ENCODE measurements at regions not wholly inside any gene's neighbourhood (a gene's known extent, or its start where the extent isn't known, plus 50 kb on each side); places are given as distances from the start of the nearest gene placed in this dataset.

DNA sequence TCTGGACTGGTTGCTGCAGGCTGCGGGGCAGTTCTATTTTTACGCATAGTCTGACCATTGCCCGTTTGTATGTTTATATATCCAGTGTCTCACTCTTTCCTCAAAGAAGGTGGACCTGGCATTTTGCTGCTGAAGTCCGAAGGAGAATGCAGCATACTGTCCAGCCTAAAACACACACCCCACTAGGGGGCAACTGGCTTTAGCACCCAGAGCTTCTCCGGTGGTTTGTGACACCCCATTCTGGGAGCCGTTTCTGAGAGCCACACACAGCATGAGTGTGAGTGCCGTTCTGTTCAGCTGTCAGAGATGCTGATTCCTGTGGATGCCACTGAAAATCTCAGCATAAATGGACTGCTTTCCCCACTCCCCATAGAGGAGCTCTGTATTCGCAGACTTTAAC lies 290.5 kb upstream of the TAS2R1 start:
- DNase-seq (ENCODE audit: low read depth, low spot score) = no peak
- TF ChIP-seq, protein P1, sequence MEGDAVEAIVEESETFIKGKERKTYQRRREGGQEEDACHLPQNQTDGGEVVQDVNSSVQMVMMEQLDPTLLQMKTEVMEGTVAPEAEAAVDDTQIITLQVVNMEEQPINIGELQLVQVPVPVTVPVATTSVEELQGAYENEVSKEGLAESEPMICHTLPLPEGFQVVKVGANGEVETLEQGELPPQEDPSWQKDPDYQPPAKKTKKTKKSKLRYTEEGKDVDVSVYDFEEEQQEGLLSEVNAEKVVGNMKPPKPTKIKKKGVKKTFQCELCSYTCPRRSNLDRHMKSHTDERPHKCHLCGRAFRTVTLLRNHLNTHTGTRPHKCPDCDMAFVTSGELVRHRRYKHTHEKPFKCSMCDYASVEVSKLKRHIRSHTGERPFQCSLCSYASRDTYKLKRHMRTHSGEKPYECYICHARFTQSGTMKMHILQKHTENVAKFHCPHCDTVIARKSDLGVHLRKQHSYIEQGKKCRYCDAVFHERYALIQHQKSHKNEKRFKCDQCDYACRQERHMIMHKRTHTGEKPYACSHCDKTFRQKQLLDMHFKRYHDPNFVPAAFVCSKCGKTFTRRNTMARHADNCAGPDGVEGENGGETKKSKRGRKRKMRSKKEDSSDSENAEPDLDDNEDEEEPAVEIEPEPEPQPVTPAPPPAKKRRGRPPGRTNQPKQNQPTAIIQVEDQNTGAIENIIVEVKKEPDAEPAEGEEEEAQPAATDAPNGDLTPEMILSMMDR (IDR thresholded peaks at IDR 0.05 in 2 of 3, conservative IDR thresholded peaks at IDR 0.05 in 1 of 3; ENCODE audit: borderline replicate concordance in 1 of 3, insufficient read depth in 1 of 3, low read depth in 2 of 3, low read length in 2 of 3) = 0 out of 6 replicates have a peak, but pooled peaks of 1 of the 3 experiments have one; percentile 22
- TF ChIP-seq, protein P2, sequence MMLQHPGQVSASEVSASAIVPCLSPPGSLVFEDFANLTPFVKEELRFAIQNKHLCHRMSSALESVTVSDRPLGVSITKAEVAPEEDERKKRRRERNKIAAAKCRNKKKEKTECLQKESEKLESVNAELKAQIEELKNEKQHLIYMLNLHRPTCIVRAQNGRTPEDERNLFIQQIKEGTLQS (IDR thresholded peaks at IDR 0.05) = no peak
- no peak for TF ChIP-seq JUND (IDR thresholded peaks at IDR 0.05)
- no peaks in the 10 kb centered on the region for H3K36me3 ChIP-seq (ENCODE audit: control insufficient read depth in 1 of 2, insufficient read depth in 2 of 2, low read length in 2 of 2)
- H3K79me2 ChIP-seq (ENCODE audit: insufficient read depth, low read length) = no peaks in the 10 kb centered on the region
- no peaks in the 10 kb centered on the region for H3K27me3 ChIP-seq (ENCODE audit: insufficient read depth, low read length)
- intact Hi-C loops (cut with micrococcal nuclease) = no loop called here
- H3K27ac ChIP-seq (ENCODE audit: low read depth, low read length) = no peak overlapping the region
- ATAC-seq = no peak
- CTCF ChIA-PET = no interaction called here
- H3K9me3 ChIP-seq (ENCODE audit: control insufficient read depth in 1 of 2, insufficient read depth in 1 of 2, low read depth in 1 of 2, low read length in 2 of 2) = no peaks in the 10 kb centered on the region
- H3K9me2 ChIP-seq (ENCODE audit: insufficient read depth) = no peaks in the 10 kb centered on the region
- no peaks in the 10 kb centered on the region for H4K20me1 ChIP-seq (ENCODE audit: insufficient read depth)
- H3K9ac ChIP-seq (ENCODE audit: low read length) = no peak overlapping the region
- RAD21 ChIA-PET (ENCODE audit: low non-redundant PET in 1 of 2, low total read pairs in 2 of 2, uncharacterized antibody in 2 of 2, unreplicated experiment in 2 of 2) = no interaction called here
- POLR2A ChIA-PET = no interaction called here
- no peak overlapping the region for H2AFZ ChIP-seq (ENCODE audit: low read depth, low read length, poor library complexity, severe bottlenecking)
- H3K4me2 ChIP-seq (ENCODE audit: low read length) = no peak overlapping the region
- H3K4me3 ChIP-seq (replicated peaks in 1 of 2; ENCODE audit: low read depth in 1 of 2, low read length in 2 of 2) = no peak overlapping the region
- H3K4me1 ChIP-seq (ENCODE audit: control insufficient read depth in 1 of 2, insufficient read depth in 2 of 2, low read length in 2 of 2) = no peaks in the 10 kb centered on the region
- BruUV-seq (replicated peaks) = no TSS peak

DNA sequence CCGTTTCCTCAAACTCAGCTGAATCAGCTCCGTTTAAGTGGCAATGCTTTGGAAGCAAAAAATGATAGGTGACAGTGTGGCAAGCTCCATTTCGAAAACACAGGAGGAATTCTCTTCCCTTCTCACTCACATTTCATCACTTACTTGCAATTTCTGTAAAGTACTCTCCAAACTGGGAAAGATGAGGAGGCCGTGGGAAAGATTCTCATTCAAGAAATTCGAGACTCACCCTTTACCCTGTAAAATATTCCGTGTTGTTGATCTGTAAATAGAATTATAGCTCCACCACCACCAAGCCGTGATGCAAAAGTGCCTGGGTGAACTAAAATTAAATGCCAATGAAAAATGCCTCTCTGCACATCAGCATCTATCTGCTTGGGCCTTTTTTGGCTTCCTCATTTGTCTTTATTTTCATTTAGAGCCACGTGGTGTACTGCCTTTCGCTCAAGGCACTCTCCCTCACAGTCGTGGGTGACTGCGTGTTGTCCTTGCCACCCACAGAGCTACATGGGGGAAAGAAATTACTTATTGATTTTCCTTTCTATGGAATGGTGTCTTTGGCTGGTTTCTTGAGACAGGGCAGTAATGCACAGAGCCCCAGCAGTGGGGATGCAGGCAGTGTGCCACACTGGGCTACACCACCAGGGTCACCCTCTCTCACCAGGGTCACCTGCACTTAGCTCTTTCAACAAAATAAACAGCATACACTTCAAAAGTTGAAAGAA lies 289.3 kb upstream of the TAS2R1 start:
- ChIA-PET RAD21 (ENCODE audit: low non-redundant PET in 1 of 2, low total read pairs in 2 of 2, uncharacterized antibody in 2 of 2, unreplicated experiment in 2 of 2) (no interaction called here), CTCF (no interaction called here), POLR2A (no interaction called here)
- Histone ChIP-seq H3K9me2 (ENCODE audit: insufficient read depth) (no peaks in the 10 kb centered on the region), H3K4me3 (replicated peaks in 1 of 2; ENCODE audit: low read depth in 1 of 2, low read length in 2 of 2) (no peak overlapping the region), H3K4me2 (ENCODE audit: low read length) (no peak overlapping the region), H3K4me1 (ENCODE audit: control insufficient read depth in 1 of 2, insufficient read depth in 2 of 2, low read length in 2 of 2) (no peaks in the 10 kb centered on the region), H4K20me1 (ENCODE audit: insufficient read depth) (no peaks in the 10 kb centered on the region), H3K9me3 (ENCODE audit: control insufficient read depth in 1 of 2, insufficient read depth in 1 of 2, low read depth in 1 of 2, low read length in 2 of 2) (no peaks in the 10 kb centered on the region), H3K9ac (ENCODE audit: low read length) (no peak overlapping the region), H2AFZ (ENCODE audit: low read depth, low read length, poor library complexity, severe bottlenecking) (no peak overlapping the region), H3K79me2 (ENCODE audit: insufficient read depth, low read length) (no peaks in the 10 kb centered on the region), H3K27me3 (ENCODE audit: insufficient read depth, low read length) (no peaks in the 10 kb centered on the region), H3K36me3 (ENCODE audit: control insufficient read depth in 1 of 2, insufficient read depth in 2 of 2, low read length in 2 of 2) (no peaks in the 10 kb centered on the region), H3K27ac (ENCODE audit: low read depth, low read length) (no peak overlapping the region)
- intact Hi-C loops (cut with micrococcal nuclease) = no loop called here
- ATAC-seq = no peak
- BruUV-seq (replicated peaks) = no TSS peak
- no peak for DNase-seq (ENCODE audit: low read depth, low spot score)
- no peak for TF ChIP-seq RAD21 (IDR thresholded peaks at IDR 0.05; ENCODE audit: low read depth)
- no peak for TF ChIP-seq EGR1 (IDR thresholded peaks at IDR 0.05; ENCODE audit: low read depth)
- TF ChIP-seq SRF (IDR thresholded peaks at IDR 0.05; ENCODE audit: low read depth) = no peak
- TF ChIP-seq EZH2 (IDR thresholded peaks at IDR 0.05) = no peak
- no peak for TF ChIP-seq SIN3A (IDR thresholded peaks at IDR 0.05; ENCODE audit: low read depth)
- TF ChIP-seq, protein P1 (IDR thresholded peaks at IDR 0.05 in 2 of 3, conservative IDR thresholded peaks at IDR 0.05 in 1 of 3; ENCODE audit: borderline replicate concordance in 1 of 3, insufficient read depth in 1 of 3, low read depth in 2 of 3, low read length in 2 of 3) = no peak
- TF ChIP-seq, protein P2 (IDR thresholded peaks at IDR 0.05) = no peak
- TF ChIP-seq CEBPB (IDR thresholded peaks at IDR 0.05; ENCODE audit: low read depth) = no peak
